ENCODE measurements at regions not wholly inside any gene's neighbourhood (a gene's known extent, or its start where the extent isn't known, plus 50 kb on each side); places are given as distances from the start of the nearest gene placed in this dataset.

- DNase-seq (ENCODE audit: low read depth), result no peak
- TF ChIP-seq CTCF (IDR thresholded peaks at IDR 0.05; ENCODE audit: low read length, missing control alignments), result no peak
- H3K4me3 ChIP-seq (replicated peaks; ENCODE audit: low read depth, low read length), result no peak overlapping the region
Observed at GRCh38 chr1:65049941-65050713, 83.8 kb upstream of the JAK1 start.

- no peak overlapping the region for H3K4me3 ChIP-seq (replicated peaks; ENCODE audit: low read depth, low read length)
- TF ChIP-seq CTCF (IDR thresholded peaks at IDR 0.05; ENCODE audit: low read length, missing control alignments), result no peak
- DNase-seq (ENCODE audit: low read depth), result no peak
Observed at GRCh38 chr1:65050735-65051134, 84.4 kb upstream of the JAK1 start.

GRCh38 chr1:65054481-65054880 lies 88.1 kb upstream of the JAK1 start:
- TF ChIP-seq CTCF (IDR thresholded peaks at IDR 0.05; ENCODE audit: low read length, missing control alignments), result no peak
- no peak for DNase-seq (ENCODE audit: low read depth)
- no peak overlapping the region for H3K4me3 ChIP-seq (replicated peaks; ENCODE audit: low read depth, low read length)

GRCh38 chr1:65055747-65056146 lies 89.4 kb upstream of the JAK1 start:
- DNase-seq (ENCODE audit: low read depth), result no peak
- H3K4me3 ChIP-seq (replicated peaks; ENCODE audit: low read depth, low read length), result no peak overlapping the region
- no peak for TF ChIP-seq CTCF (IDR thresholded peaks at IDR 0.05; ENCODE audit: low read length, missing control alignments)

- no peak for DNase-seq (ENCODE audit: low read depth)
- H3K4me3 ChIP-seq (replicated peaks; ENCODE audit: low read depth, low read length), result no peak overlapping the region
- no peak for TF ChIP-seq CTCF (IDR thresholded peaks at IDR 0.05; ENCODE audit: low read length, missing control alignments)
Observed at GRCh38 chr1:65056234-65056633, 89.9 kb upstream of the JAK1 start.

- no peak for TF ChIP-seq CTCF (IDR thresholded peaks at IDR 0.05; ENCODE audit: low read length, missing control alignments)
Observed at GRCh38 chr1:65056866-65057265, 90.5 kb upstream of the JAK1 start.

More at GRCh38 chr1:65056866-65057265, 90.5 kb upstream of the JAK1 start:
- no peak for DNase-seq (ENCODE audit: low read depth)
- H3K4me3 ChIP-seq (replicated peaks; ENCODE audit: low read depth, low read length), result no peak overlapping the region
